ENCODE measurements at regions not wholly inside any gene's neighbourhood (a gene's known extent, or its start where the extent isn't known, plus 50 kb on each side); places are given as distances from the start of the nearest gene placed in this dataset.

- 70% methylated on average over 5 of the region's 5 CpGs for WGBS
- H3K4me1 ChIP-seq (ENCODE audit: control insufficient read depth in 2 of 2, insufficient read depth in 2 of 2, low read length in 2 of 2) = no peaks in the 10 kb centered on the region
- no peaks in the 10 kb centered on the region for H3K36me3 ChIP-seq (ENCODE audit: control insufficient read depth in 2 of 2, insufficient read depth in 2 of 2, low read length in 1 of 2)
- H3K27ac ChIP-seq (ENCODE audit: low read depth in 1 of 2, low read length in 1 of 2) = no peak overlapping the region
- H3K27me3 ChIP-seq (ENCODE audit: control insufficient read depth in 2 of 2, insufficient read depth in 1 of 2, low read length in 1 of 2) = no peaks in the 10 kb centered on the region
- DNase-seq (ENCODE audit: low read depth in 6 of 9, low spot score in 9 of 9) = no peak
- H3K4me3 ChIP-seq (ENCODE audit: low read length in 2 of 2) = no peak overlapping the region
- peaks cover 0 to 12% of the 10 kb centered on the region in 2 donors for H3K9me3 ChIP-seq (ENCODE audit: control insufficient read depth in 2 of 2, insufficient read depth in 1 of 2, low read length in 1 of 2)
Measured at GRCh38 chr4:17166954-17167353, 268.5 kb upstream of the LDB2 start.

GRCh38 chr4:17165286-17165685, 266.8 kb upstream of the LDB2 start:
- DNase-seq (ENCODE audit: low read depth in 6 of 9, low spot score in 9 of 9) = no peak
- H3K4me3 ChIP-seq (ENCODE audit: low read length in 2 of 2) = no peak overlapping the region
- H3K4me1 ChIP-seq (ENCODE audit: control insufficient read depth in 2 of 2, insufficient read depth in 2 of 2, low read length in 2 of 2) = no peaks in the 10 kb centered on the region
- no peaks in the 10 kb centered on the region for H3K36me3 ChIP-seq (ENCODE audit: control insufficient read depth in 2 of 2, insufficient read depth in 2 of 2, low read length in 1 of 2)
- no peak overlapping the region for H3K27ac ChIP-seq (ENCODE audit: low read depth in 1 of 2, low read length in 1 of 2)
- H3K9me3 ChIP-seq (ENCODE audit: control insufficient read depth in 2 of 2, insufficient read depth in 1 of 2, low read length in 1 of 2) = peaks cover 0 to 12% of the 10 kb centered on the region in 2 donors
- no peaks in the 10 kb centered on the region for H3K27me3 ChIP-seq (ENCODE audit: control insufficient read depth in 2 of 2, insufficient read depth in 1 of 2, low read length in 1 of 2)
- WGBS = 90% methylated on average over 1 of the region's 1 CpG

GRCh38 chr4:17164666-17165065, 266.2 kb upstream of the LDB2 start:
- peaks cover 0 to 12% of the 10 kb centered on the region in 2 donors for H3K9me3 ChIP-seq (ENCODE audit: control insufficient read depth in 2 of 2, insufficient read depth in 1 of 2, low read length in 1 of 2)
- no peaks in the 10 kb centered on the region for H3K27me3 ChIP-seq (ENCODE audit: control insufficient read depth in 2 of 2, insufficient read depth in 1 of 2, low read length in 1 of 2)
- DNase-seq (ENCODE audit: low read depth in 6 of 9, low spot score in 9 of 9) = no peak
- 88% methylated on average over 2 of the region's 2 CpGs for WGBS
- no peak overlapping the region for H3K4me3 ChIP-seq (ENCODE audit: low read length in 2 of 2)
- no peaks in the 10 kb centered on the region for H3K4me1 ChIP-seq (ENCODE audit: control insufficient read depth in 2 of 2, insufficient read depth in 2 of 2, low read length in 2 of 2)
- no peak overlapping the region for H3K27ac ChIP-seq (ENCODE audit: low read depth in 1 of 2, low read length in 1 of 2)
- no peaks in the 10 kb centered on the region for H3K36me3 ChIP-seq (ENCODE audit: control insufficient read depth in 2 of 2, insufficient read depth in 2 of 2, low read length in 1 of 2)

- Histone ChIP-seq H3K27me3 (ENCODE audit: control insufficient read depth in 2 of 2, insufficient read depth in 1 of 2, low read length in 1 of 2) (no peaks in the 10 kb centered on the region), H3K4me3 (ENCODE audit: low read length in 2 of 2) (no peak overlapping the region), H3K4me1 (ENCODE audit: control insufficient read depth in 2 of 2, insufficient read depth in 2 of 2, low read length in 2 of 2) (no peaks in the 10 kb centered on the region), H3K36me3 (ENCODE audit: control insufficient read depth in 2 of 2, insufficient read depth in 2 of 2, low read length in 1 of 2) (no peaks in the 10 kb centered on the region), H3K9me3 (ENCODE audit: control insufficient read depth in 2 of 2, insufficient read depth in 1 of 2, low read length in 1 of 2) (peaks cover 0 to 12% of the 10 kb centered on the region in 2 donors), H3K27ac (ENCODE audit: low read depth in 1 of 2, low read length in 1 of 2) (no peak overlapping the region)
- no peak for DNase-seq (ENCODE audit: low read depth in 6 of 9, low spot score in 9 of 9)
- WGBS = 95% methylated on average over 3 of the region's 3 CpGs
Measured at GRCh38 chr4:17163156-17163771, 264.8 kb upstream of the LDB2 start.

DNA sequence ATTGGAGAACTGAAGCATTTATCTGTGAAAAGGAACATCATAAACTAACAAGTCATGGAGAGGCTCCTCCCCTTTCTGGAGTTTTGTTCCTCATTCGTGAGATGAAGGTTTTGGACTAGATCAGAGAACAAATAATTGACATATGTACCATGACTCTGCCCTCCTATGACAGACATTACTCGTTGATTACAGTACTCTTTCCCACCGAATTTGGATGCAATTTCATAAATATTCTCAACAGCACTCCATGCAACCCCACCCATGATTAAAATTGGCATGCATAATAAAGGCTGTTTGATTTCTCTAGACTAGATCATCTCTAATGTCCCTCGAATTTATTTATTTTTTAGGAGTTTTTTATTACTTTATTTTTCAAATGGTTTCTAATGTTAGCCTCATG, 258.9 kb upstream of the LDB2 start:
- WGBS = 88% methylated on average over 4 of the region's 4 CpGs
- no peak overlapping the region for H3K27ac ChIP-seq (ENCODE audit: low read depth in 1 of 2, low read length in 1 of 2)
- H3K36me3 ChIP-seq (ENCODE audit: control insufficient read depth in 2 of 2, insufficient read depth in 2 of 2, low read length in 1 of 2) = no peaks in the 10 kb centered on the region
- H3K4me1 ChIP-seq (ENCODE audit: control insufficient read depth in 2 of 2, insufficient read depth in 2 of 2, low read length in 2 of 2) = no peaks in the 10 kb centered on the region
- no peak for DNase-seq (ENCODE audit: low read depth in 6 of 9, low spot score in 9 of 9)
- no peaks in the 10 kb centered on the region for H3K27me3 ChIP-seq (ENCODE audit: control insufficient read depth in 2 of 2, insufficient read depth in 1 of 2, low read length in 1 of 2)
- no peak overlapping the region for H3K4me3 ChIP-seq (ENCODE audit: low read length in 2 of 2)
- no peaks in the 10 kb centered on the region for H3K9me3 ChIP-seq (ENCODE audit: control insufficient read depth in 2 of 2, insufficient read depth in 1 of 2, low read length in 1 of 2)

DNA sequence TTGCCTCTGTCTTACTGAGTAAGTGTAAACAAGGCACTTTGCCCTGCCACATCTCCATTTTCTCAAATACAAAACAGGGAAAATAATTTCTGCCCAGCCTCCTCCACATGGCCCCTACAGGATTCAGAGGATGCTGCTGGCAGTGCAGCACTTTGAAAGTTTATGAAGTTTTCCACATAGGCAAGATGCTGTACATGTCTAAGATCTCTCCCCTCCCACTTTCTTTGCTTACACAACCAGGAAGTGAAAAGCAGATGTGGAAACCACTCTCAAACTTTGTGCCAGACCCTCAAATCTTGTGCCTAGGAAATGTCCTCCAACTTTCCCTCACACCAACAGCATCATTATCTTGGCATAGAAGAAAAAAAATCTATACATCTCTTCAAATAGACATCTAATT, 257.0 kb upstream of the LDB2 start:
- no peak for DNase-seq (ENCODE audit: low read depth in 6 of 9, low spot score in 9 of 9)
- Histone ChIP-seq H3K4me3 (ENCODE audit: low read length in 2 of 2) (no peak overlapping the region), H3K27me3 (ENCODE audit: control insufficient read depth in 2 of 2, insufficient read depth in 1 of 2, low read length in 1 of 2) (no peaks in the 10 kb centered on the region), H3K4me1 (ENCODE audit: control insufficient read depth in 2 of 2, insufficient read depth in 2 of 2, low read length in 2 of 2) (no peaks in the 10 kb centered on the region), H3K27ac (ENCODE audit: low read depth in 1 of 2, low read length in 1 of 2) (no peak overlapping the region), H3K9me3 (ENCODE audit: control insufficient read depth in 2 of 2, insufficient read depth in 1 of 2, low read length in 1 of 2) (no peaks in the 10 kb centered on the region), H3K36me3 (ENCODE audit: control insufficient read depth in 2 of 2, insufficient read depth in 2 of 2, low read length in 1 of 2) (no peaks in the 10 kb centered on the region)

DNA sequence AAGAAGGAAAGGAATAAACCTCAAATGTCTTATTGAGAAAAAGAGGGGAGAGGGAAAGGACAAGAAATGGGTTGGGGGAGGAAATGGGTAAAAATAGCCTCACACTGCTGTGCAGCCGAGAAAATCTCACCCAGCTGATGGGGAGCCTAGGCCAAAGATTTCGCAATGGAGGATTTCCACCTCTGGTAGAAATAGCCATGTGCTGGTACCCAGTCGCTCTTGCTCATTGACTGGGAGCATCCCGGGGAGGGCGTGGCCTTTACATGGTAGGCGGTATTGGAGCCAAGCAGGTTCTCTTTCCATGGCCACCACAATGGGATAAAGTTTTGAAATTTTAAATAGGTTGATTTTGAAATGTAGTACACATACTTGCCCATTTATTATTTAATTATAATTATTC, 255.1 kb upstream of the LDB2 start:
- WGBS = 95% methylated on average over 6 of the region's 6 CpGs
- Histone ChIP-seq H3K27me3 (ENCODE audit: control insufficient read depth in 2 of 2, insufficient read depth in 1 of 2, low read length in 1 of 2) (no peaks in the 10 kb centered on the region), H3K4me3 (ENCODE audit: low read length in 2 of 2) (no peak overlapping the region), H3K36me3 (ENCODE audit: control insufficient read depth in 2 of 2, insufficient read depth in 2 of 2, low read length in 1 of 2) (no peaks in the 10 kb centered on the region), H3K4me1 (ENCODE audit: control insufficient read depth in 2 of 2, insufficient read depth in 2 of 2, low read length in 2 of 2) (no peaks in the 10 kb centered on the region), H3K9me3 (ENCODE audit: control insufficient read depth in 2 of 2, insufficient read depth in 1 of 2, low read length in 1 of 2) (no peaks in the 10 kb centered on the region), H3K27ac (ENCODE audit: low read depth in 1 of 2, low read length in 1 of 2) (no peak overlapping the region)
- DNase-seq (ENCODE audit: low read depth in 6 of 9, low spot score in 9 of 9) = no peak

GRCh38 chr4:17152941-17153540, 254.6 kb upstream of the LDB2 start:
- no peaks in the 10 kb centered on the region for H3K4me1 ChIP-seq (ENCODE audit: control insufficient read depth in 2 of 2, insufficient read depth in 2 of 2, low read length in 2 of 2)
- WGBS = 78% methylated on average over 6 of the region's 6 CpGs

DNA sequence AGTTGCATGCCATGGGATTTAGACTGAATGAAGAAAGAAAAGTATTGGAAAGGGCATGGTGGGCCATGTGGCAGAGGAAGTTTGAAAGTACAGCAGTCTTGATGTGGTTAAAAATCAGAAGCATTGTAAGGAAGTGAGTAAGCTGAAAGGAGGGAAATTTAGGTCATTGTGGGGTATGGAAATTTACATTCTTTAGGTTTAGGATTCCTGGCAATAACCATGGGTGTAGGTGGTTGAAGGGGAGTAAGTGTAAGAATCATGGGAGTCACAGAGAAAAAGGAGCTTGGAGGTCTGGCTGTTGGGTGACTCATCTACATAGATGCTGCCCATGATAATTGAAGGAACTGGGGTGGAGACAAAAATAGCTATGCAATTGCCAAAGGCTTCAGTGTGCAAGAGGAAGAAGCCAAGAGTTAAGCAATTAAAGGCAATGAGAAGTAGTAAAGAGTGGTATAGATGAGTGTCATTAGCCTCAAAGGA, 243.8 kb upstream of the LDB2 start:
- no peak overlapping the region for H3K4me3 ChIP-seq (ENCODE audit: low read length in 2 of 2)
- H3K4me1 ChIP-seq (ENCODE audit: control insufficient read depth in 2 of 2, insufficient read depth in 2 of 2, low read length in 2 of 2) = no peaks in the 10 kb centered on the region
- no peaks in the 10 kb centered on the region for H3K36me3 ChIP-seq (ENCODE audit: control insufficient read depth in 2 of 2, insufficient read depth in 2 of 2, low read length in 1 of 2)
- peaks cover 0 to 6% of the 10 kb centered on the region in 2 donors for H3K9me3 ChIP-seq (ENCODE audit: control insufficient read depth in 2 of 2, insufficient read depth in 1 of 2, low read length in 1 of 2)
- H3K27ac ChIP-seq (ENCODE audit: low read depth in 1 of 2, low read length in 1 of 2) = no peak overlapping the region
- no peaks in the 10 kb centered on the region for H3K27me3 ChIP-seq (ENCODE audit: control insufficient read depth in 2 of 2, insufficient read depth in 1 of 2, low read length in 1 of 2)
- no peak for DNase-seq (ENCODE audit: low read depth in 6 of 9, low spot score in 9 of 9)

More at GRCh38 chr4:17152941-17153540, 254.6 kb upstream of the LDB2 start:
- H3K9me3 ChIP-seq (ENCODE audit: control insufficient read depth in 2 of 2, insufficient read depth in 1 of 2, low read length in 1 of 2) = no peaks in the 10 kb centered on the region
- no peak for DNase-seq (ENCODE audit: low read depth in 6 of 9, low spot score in 9 of 9)
- H3K4me3 ChIP-seq (ENCODE audit: low read length in 2 of 2) = no peak overlapping the region
- no peaks in the 10 kb centered on the region for H3K36me3 ChIP-seq (ENCODE audit: control insufficient read depth in 2 of 2, insufficient read depth in 2 of 2, low read length in 1 of 2)
- no peak overlapping the region for H3K27ac ChIP-seq (ENCODE audit: low read depth in 1 of 2, low read length in 1 of 2)
- H3K27me3 ChIP-seq (ENCODE audit: control insufficient read depth in 2 of 2, insufficient read depth in 1 of 2, low read length in 1 of 2) = no peaks in the 10 kb centered on the region

Measured in thymus (tissue), 11 donors.